Dedifferentiated amniotic fluid mesenchymal stem cell (primary cell): ENCODE measurements at regions not wholly inside any gene's neighbourhood (a gene's known extent, or its start where the extent isn't known, plus 50 kb on each side); places are given as distances from the start of the nearest gene placed in this dataset.
"Not testable (repeated sequence)": the region's sequence is repeated elsewhere in the genome, so short reads cannot be mapped to it uniquely, and the experiment has no call there.

Source experiments
- DNase-seq: peaks from one replicate; pipeline ENCODE4 v3.0.0-alpha.2; 2016; ENCODE audit errors: extremely low spot score

- not testable (repeated sequence) for DNase-seq
Observed at GRCh38 chr15:31669158-31669908, 342.7 kb downstream of the KLF13 start.

GRCh38 chr15:31673263-31673662 lies 346.6 kb downstream of the KLF13 start:
- not testable (repeated sequence) for DNase-seq

- not testable (repeated sequence) for DNase-seq
Observed at GRCh38 chr15:31681529-31682259, 348.6 kb upstream of the CHRNA7 start.

- not testable (repeated sequence) for DNase-seq
Observed at GRCh38 chr15:31687088-31687487, 343.2 kb upstream of the CHRNA7 start.

DNA sequence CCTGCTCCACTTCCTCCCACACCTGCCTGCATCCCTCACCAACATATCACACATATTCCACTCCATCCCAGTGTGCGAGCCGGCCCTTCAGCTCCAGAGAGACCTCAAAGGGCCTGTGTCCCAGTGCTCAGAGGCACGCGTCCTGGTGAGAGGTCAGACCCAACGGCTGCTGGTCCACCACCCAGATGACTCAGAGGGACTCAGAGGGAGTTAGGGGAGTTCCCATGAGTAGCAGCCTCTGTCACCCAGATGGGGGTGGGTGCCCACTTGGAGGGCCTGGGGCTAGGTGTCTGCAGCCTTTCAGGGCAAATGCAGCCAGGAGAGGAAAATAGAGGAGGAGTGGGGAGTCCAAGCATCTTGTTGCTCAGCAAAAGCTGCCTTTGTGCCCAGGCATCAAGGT lies 333.8 kb upstream of the CHRNA7 start:
- DNase-seq = not testable (repeated sequence)

DNA sequence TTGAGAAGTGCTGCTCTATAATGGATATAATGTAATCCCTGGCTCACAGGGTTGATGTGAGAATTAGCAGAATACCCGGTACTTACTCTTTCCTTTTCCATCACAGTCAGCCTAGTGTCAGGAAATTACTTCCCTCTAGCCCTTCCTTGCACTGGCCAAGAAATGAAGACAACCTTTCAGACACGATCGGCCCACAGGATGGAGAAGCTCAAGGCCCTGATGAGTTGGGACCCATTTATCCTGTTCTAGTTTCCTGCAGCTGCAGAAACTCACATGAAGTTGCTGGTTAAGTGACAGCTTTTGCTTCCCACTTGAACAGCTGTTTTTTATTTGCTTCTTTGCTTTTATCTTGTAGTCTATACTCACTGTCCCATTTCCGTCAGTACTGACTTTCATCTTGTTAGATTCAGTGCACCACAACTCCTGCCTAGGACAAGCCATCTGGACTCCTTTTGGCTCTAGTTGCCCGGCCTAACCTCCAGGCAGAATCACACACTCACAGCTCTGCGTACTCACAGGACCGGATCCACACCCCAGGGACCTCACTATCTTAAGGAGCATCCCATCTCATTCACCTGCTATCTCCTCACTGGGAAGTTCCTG lies 325.1 kb upstream of the CHRNA7 start:
- DNase-seq = not testable (repeated sequence)

DNA sequence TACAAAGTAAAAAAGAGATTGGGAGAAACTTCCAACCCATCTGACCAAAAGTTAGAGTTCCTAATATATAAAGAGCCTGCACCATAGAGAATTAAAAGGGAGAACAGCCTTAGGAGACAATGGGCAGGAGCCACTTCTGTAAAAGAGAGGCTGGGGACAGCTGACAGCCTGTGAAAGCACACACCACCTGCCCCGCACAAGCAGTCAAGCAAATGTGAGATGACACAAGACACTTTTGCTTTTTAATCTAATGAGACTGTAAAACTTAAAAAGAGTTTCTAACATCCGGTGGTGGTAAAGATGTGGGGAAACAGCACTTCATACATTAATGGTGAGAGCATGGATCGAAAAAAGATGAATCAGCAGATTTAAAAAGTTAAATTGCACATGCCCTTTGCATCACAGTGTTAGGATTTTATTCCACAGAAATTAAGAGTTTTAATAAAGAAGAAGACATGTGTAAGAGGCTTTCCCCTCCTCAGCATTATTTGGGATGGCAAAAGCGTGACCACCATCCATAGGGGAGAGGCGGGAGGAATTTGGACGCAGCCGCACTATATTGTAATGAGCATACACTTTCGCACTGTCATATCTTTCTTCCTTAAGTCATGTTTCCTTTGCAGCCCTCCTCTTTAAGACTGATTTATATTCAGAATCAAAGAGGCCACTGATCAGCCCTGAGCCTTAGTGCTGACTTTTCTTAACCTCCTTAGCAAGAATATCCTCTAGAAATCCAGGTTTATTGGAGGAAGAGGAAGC lies 322.2 kb upstream of the CHRNA7 start:
- not testable (repeated sequence) for DNase-seq

GRCh38 chr15:31708703-31709327 lies 321.5 kb upstream of the CHRNA7 start:
- DNase-seq = not testable (repeated sequence)

DNA sequence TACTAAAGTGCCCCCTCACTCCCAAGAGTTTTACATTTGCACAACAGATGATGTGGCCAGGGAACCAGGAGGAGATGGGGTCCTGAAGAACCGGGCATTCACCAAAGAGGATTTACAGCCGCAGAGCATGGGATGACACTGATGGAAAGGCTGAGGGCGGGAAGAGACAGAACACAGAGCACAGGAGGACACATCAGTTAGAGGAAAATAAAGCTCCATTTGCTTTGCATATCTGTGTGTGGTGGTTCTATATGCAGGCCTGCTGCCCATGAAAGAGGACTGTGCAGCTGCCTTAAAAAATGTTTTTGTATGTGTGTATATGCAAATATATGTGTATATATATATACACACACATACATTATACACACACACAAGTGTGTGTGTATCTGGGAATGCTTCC lies 320.8 kb upstream of the CHRNA7 start:
- not testable (repeated sequence) for DNase-seq

- DNase-seq = not testable (repeated sequence)
Observed at GRCh38 chr15:31710806-31711205, 319.5 kb upstream of the CHRNA7 start.

GRCh38 chr15:31715208-31715607 lies 315.1 kb upstream of the CHRNA7 start:
- DNase-seq = not testable (repeated sequence)

GRCh38 chr15:31718625-31719024 lies 311.7 kb upstream of the CHRNA7 start:
- not testable (repeated sequence) for DNase-seq

DNA sequence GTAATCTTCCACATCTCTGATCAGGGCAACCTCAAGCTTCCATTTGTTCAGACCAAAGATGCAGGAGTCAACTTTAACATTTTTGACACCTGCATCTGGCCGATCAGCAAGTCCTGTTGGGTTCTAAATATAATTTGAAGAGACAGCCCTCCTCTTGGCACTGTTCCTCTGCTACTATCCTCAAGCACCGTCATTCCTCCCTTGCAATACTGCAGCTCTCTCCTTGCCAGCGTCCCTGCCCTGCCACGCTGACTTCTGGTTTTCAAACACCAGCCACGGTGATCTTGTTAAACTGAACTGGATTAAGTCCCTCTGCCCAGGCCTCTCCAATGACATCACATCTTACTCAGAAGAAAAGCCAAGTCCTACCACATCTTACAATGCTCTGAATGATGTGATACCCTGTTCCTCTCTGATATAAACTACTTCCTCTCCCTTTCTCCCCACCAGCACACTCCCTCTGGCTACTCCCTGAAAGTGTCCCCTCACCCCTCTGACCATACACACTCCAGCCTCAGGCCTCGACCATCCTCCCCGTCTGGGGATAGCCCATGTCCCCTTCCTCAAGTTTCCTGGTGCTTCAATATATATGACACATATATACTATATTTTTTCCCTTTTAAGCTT lies 310.8 kb upstream of the CHRNA7 start:
- DNase-seq = not testable (repeated sequence)

- not testable (repeated sequence) for DNase-seq
Observed at GRCh38 chr15:31723019-31723418, 307.3 kb upstream of the CHRNA7 start.

DNA sequence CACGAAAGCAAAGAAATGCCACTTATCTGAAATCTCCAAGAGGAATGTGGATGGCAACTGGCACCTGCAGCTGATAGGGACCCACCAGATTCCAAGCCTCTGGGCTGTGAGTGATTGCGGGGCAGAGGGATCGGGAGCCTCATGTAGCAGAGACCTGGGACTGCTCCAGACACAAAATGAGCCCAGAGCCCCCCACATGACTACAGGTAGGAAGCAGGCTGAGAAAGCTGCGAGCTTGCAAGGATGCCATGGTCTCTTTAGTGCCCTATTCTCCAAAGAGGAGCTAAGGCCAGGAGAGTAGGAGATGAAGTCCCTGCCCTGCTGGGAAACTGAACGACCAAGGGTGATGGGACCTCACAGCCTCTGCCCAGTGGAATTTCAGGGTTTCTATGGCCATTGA lies 305.4 kb upstream of the CHRNA7 start:
- not testable (repeated sequence) for DNase-seq

DNA sequence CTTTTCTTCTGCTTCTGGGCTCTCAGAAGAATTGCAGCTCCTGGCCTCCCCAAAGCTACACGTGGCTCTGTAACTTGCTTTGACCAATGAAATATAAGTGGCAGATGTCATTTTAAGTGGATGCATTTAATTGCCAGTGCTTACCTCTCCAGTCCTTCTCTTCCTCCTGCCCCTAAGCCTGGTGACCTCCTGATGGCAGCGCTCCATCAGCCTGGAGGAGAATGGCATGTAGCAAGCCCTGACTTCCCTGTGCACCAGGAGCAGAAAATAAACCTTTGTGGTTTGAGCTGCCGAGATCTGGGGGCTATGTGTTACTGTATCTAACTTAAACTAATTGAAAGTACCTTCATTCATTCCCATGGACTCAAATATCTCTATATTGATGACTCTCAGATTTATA lies 304.7 kb upstream of the CHRNA7 start:
- not testable (repeated sequence) for DNase-seq

DNA sequence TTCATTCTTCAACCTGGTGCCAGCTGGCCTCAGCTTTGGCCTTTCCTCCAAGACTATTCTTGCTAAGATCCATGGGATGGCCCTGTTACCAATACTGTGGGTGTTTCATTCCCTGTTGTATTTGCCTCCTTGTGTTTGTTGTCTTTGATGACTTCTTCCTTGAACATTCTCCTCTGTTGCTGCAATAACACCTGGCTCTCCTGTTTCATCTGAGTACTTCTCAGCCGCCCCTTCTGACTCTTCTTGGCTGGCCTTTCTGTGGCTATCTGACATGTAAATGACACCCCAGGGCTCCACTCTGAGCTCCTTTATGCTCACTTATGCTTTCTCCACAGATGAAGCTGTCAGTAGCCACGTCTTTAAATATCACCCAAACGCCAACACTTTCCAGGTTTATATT lies 302.7 kb upstream of the CHRNA7 start:
- no peak for DNase-seq

- DNase-seq = no peak
Observed at GRCh38 chr15:31732726-31733125, 297.6 kb upstream of the CHRNA7 start.

DNA sequence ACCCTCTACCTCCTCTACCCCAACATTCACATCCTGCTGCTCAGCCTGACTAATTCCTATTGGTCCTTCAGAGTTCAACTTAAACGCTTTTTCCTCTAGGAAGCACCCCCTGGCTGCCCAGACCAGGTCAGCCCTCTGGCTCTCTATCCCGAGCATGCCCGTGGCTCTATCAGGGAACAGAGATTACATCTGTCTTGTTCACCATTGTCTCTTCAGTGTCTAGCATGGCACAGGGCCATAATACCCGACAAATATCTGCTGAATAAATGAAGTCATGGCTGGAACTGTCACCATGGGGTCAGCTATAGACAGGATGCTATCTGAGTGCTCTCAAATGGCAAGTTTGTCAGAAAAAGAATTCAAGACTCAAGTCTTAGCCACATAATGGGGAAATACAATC lies 296.9 kb upstream of the CHRNA7 start:
- DNase-seq = no peak

GRCh38 chr15:31740203-31740602 lies 290.1 kb upstream of the CHRNA7 start:
- no peak for DNase-seq

DNA sequence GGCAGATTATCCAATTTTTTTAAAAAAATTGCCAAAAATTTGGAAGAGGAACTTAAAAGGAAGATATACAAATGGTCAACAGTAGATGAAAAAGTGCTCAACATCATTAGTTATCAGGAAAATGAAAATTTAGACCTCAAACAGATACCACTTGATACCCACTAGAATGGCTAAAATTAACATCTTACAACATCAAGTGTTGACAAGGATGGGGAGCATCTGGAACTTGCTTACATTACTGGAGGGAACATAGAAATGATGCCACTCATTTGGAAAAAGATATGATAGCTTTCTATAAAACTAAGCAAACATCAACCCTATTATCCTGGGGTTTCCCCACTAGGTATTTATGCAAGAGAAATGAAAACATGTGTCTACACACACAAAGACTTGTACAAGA lies 284.5 kb upstream of the CHRNA7 start:
- DNase-seq = no peak
